ENCODE measurements at regions not wholly inside any gene's neighbourhood (a gene's known extent, or its start where the extent isn't known, plus 50 kb on each side); places are given as distances from the start of the nearest gene placed in this dataset.

DNA sequence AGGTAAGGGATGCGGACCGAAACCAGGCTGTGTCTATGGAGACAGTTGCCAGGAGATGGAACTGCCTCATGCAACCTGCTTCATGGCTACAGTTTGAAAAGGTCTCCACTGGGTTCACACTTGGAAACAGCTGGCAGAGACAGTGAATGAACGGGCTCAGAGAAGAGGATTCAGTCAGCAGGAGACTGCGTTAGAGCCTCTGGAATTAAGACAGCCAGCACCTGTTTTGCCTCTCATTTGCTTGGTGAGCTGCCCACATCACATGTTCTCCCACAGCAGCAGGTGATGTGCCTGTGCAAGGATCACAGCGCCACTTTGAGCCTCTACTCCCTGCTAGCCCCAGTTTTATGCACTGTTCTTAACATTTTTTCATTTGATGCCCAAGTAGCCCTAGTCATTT is 321.0 kb downstream of the PLPP3 start:
- Histone ChIP-seq H3K9ac (ENCODE audit: control insufficient read depth, insufficient read depth, low read length) (no peak overlapping the region), H3K27me3 (replicated peaks in 1 of 2; ENCODE audit: control insufficient read depth in 2 of 2, insufficient read depth in 2 of 2, low read length in 1 of 2) (no peaks in the 10 kb centered on the region), H2AFZ (ENCODE audit: control insufficient read depth, low read depth, low read length) (no peak overlapping the region), H3K4me2 (ENCODE audit: control insufficient read depth, insufficient read depth) (no peak overlapping the region), H3K4me3 (no peak overlapping the region), H4K20me1 (ENCODE audit: control insufficient read depth, insufficient read depth) (no peaks in the 10 kb centered on the region), H3K36me3 (ENCODE audit: control insufficient read depth in 2 of 2, insufficient read depth in 2 of 2, low read length in 1 of 2) (no peaks in the 10 kb centered on the region), H3K79me2 (ENCODE audit: control insufficient read depth, insufficient read depth, low read length) (no peaks in the 10 kb centered on the region), H3K27ac (ENCODE audit: control insufficient read depth, insufficient read depth) (no peak overlapping the region), H3K4me1 (ENCODE audit: control insufficient read depth, insufficient read depth, low read length) (no peaks in the 10 kb centered on the region), H3K9me3 (replicated peaks; ENCODE audit: control insufficient read depth, insufficient read depth, low read length) (no peaks in the 10 kb centered on the region)
- POLR2A ChIA-PET, result no interaction called here
- RAD21 ChIA-PET (ENCODE audit: unreplicated experiment), result no interaction called here
- intact Hi-C loops (cut with micrococcal nuclease; ENCODE audit: unreplicated experiment) (loop anchor here (10.0 kb wide), 1 partner anchor 326 kb away; no protein-coding TSS in a partner anchor), in situ Hi-C loops (cut with MboI) (no loop called here)
- ATAC-seq (no peak), FAIRE-seq (no peak), DNase-seq (ENCODE audit: low read depth, low spot score) (no peak)
- no peak for TF ChIP-seq RFX5 (IDR thresholded peaks at IDR 0.05; ENCODE audit: low read depth, low read length)
- no peak for TF ChIP-seq PAX5 (IDR thresholded peaks at IDR 0.05; ENCODE audit: borderline replicate concordance, low read depth, low read length)
- TF ChIP-seq RELB (IDR thresholded peaks at IDR 0.05; ENCODE audit: low read depth), result no peak
- TF ChIP-seq, protein P1, sequence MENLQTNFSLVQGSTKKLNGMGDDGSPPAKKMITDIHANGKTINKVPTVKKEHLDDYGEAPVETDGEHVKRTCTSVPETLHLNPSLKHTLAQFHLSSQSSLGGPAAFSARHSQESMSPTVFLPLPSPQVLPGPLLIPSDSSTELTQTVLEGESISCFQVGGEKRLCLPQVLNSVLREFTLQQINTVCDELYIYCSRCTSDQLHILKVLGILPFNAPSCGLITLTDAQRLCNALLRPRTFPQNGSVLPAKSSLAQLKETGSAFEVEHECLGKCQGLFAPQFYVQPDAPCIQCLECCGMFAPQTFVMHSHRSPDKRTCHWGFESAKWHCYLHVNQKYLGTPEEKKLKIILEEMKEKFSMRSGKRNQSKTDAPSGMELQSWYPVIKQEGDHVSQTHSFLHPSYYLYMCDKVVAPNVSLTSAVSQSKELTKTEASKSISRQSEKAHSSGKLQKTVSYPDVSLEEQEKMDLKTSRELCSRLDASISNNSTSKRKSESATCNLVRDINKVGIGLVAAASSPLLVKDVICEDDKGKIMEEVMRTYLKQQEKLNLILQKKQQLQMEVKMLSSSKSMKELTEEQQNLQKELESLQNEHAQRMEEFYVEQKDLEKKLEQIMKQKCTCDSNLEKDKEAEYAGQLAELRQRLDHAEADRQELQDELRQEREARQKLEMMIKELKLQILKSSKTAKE (IDR thresholded peaks at IDR 0.05; ENCODE audit: low read depth, poor library complexity, severe bottlenecking), result no peak
- TF ChIP-seq IKZF1 (conservative IDR thresholded peaks at IDR 0.05), result no peak
- TF ChIP-seq TCF3 (IDR thresholded peaks at IDR 0.05; ENCODE audit: borderline replicate concordance, insufficient read depth, low read depth, low read length), result no peak
- TF ChIP-seq CEBPB (IDR thresholded peaks at IDR 0.05; ENCODE audit: borderline replicate concordance in 1 of 2, low read depth in 2 of 2, low read length in 2 of 2), result no peak
- TF ChIP-seq SUPT20H (IDR thresholded peaks at IDR 0.05; ENCODE audit: borderline replicate concordance, control insufficient read depth, low read depth, low read length), result no peak
- no peak for TF ChIP-seq ZNF622 (IDR thresholded peaks at IDR 0.05)
- TF ChIP-seq SIX5 (IDR thresholded peaks at IDR 0.05; ENCODE audit: low read depth, low read length, severe bottlenecking), result no peak
- TF ChIP-seq BCL11A (IDR thresholded peaks at IDR 0.05; ENCODE audit: low read depth, low read length), result no peak
- TF ChIP-seq POU2F2 (IDR thresholded peaks at IDR 0.05; ENCODE audit: borderline replicate concordance, low read depth, low read length), result no peak
- no peak for TF ChIP-seq HDGF (IDR thresholded peaks at IDR 0.05)
- SMC1A ChIA-PET (ENCODE audit: uncharacterized antibody, unreplicated experiment), result interaction anchor here (1.0 to 1.2 kb wide), 2 partner anchors 112 to 318 kb away, joined by 3 read pairs; no protein-coding TSS in a partner anchor
- BruUV-seq (replicated peaks), result no TSS peak
- CTCF ChIA-PET, result interaction anchor here (1.1 kb wide), 1 partner anchor 326 kb away, joined by 7 read pairs; no protein-coding TSS in a partner anchor
- WGBS (ENCODE audit: insufficient coverage, insufficient replicate concordance, low lambda C conversion rate, missing lambda C conversion rate), result 8% methylated on average over 5 of the region's 5 CpGs
